MM.1S (cell line): ENCODE measurements at regions not wholly inside any gene's neighbourhood (a gene's known extent, or its start where the extent isn't known, plus 50 kb on each side); places are given as distances from the start of the nearest gene placed in this dataset.

Experiments
- DNase-seq: peaks from one replicate; pipeline ENCODE4 v3.0.0-alpha.2; 2015
- H2AFZ ChIP-seq: fragments of 300-600 bp; sonication (generic); 2 replicates; pipeline ENCODE4 v1.6.0; 2016; ENCODE audit warnings: antibody characterized with exemption, low read length
- H3F3A ChIP-seq: fragments of 300-600 bp; sonication (generic); 2 replicates; pipeline ENCODE4 v1.6.1; 2016; ENCODE audit warnings: mild to moderate bottlenecking, antibody characterized with exemption, low read length, moderate library complexity, mixed read lengths; ENCODE audit not compliant: insufficient read depth
- H3K27ac ChIP-seq: fragments of 300-600 bp; sonication (generic); 2 replicates; pipeline ENCODE4 v1.5.1; 2016; ENCODE audit warnings: mild to moderate bottlenecking, low read length
- H3K27me3 ChIP-seq: fragments of 300-600 bp; sonication (generic); replicated peaks from 2 replicates; pipeline ENCODE4 v1.6.0; 2016; ENCODE audit warnings: low read length; ENCODE audit not compliant: insufficient read depth
- H3K36me3 ChIP-seq: fragments of 300-600 bp; sonication (generic); replicated peaks from 2 replicates; pipeline ENCODE4 v1.6.1; 2016; ENCODE audit warnings: mild to moderate bottlenecking, low read length, mixed read lengths; ENCODE audit not compliant: insufficient read depth
- H3K4me1 ChIP-seq: fragments of 300-600 bp; sonication (generic); 2 replicates; pipeline ENCODE4 v1.6.1; 2016; ENCODE audit warnings: low read length, mixed read lengths
- H3K4me2 ChIP-seq: fragments of 300-600 bp; sonication (generic); 2 replicates; pipeline ENCODE4 v1.6.0; 2016; ENCODE audit warnings: low read depth, low read length
- H3K4me3 ChIP-seq: fragments of 300-600 bp; sonication (generic); 2 replicates; pipeline ENCODE4 v1.5.1; 2016; ENCODE audit warnings: low read length, mixed read lengths
- H3K79me2 ChIP-seq: fragments of 300-600 bp; sonication (generic); 2 replicates; pipeline ENCODE4 v1.6.1; 2016; ENCODE audit warnings: mixed run types, low read length, mixed read lengths
- H3K9ac ChIP-seq: fragments of 300-600 bp; sonication (generic); 2 replicates; pipeline ENCODE4 v1.6.1; 2016; ENCODE audit warnings: low read length, mixed read lengths
- H3K9me2 ChIP-seq: fragments of 300-600 bp; sonication (generic); replicated peaks from 2 replicates; pipeline ENCODE4 v1.6.1; 2016; ENCODE audit warnings: mild to moderate bottlenecking, low read length, mixed read lengths; ENCODE audit not compliant: insufficient read depth
- H3K9me3 ChIP-seq: fragments of 300-600 bp; sonication (generic); replicated peaks from 2 replicates; pipeline ENCODE4 v1.6.1; 2016; ENCODE audit warnings: mild to moderate bottlenecking, low read length, mixed read lengths; ENCODE audit not compliant: insufficient read depth
- H4K20me1 ChIP-seq: fragments of 300-600 bp; sonication (generic); 2 replicates; pipeline ENCODE4 v1.6.1; 2016; ENCODE audit warnings: mild to moderate bottlenecking, low read length, moderate library complexity, mixed read lengths; ENCODE audit not compliant: insufficient read depth
- CTCF ChIP-seq: fragments of 300-600 bp; sonication (generic); IDR thresholded peaks from 2 replicates; pipeline ENCODE4 v1.5.1; 2016; ENCODE audit warnings: antibody characterized with exemption, low read length, mixed read lengths
- EZH2 ChIP-seq: fragments of 300-600 bp; sonication (generic); optimal IDR thresholded peaks from 2 replicates; pipeline ENCODE3; 2017; ENCODE audit warnings: low read depth, mild to moderate bottlenecking, antibody characterized with exemption, low read length, mixed read lengths
- EZH2phosphoT487 ChIP-seq: fragments of 300-600 bp; sonication (generic); IDR thresholded peaks from 2 replicates; pipeline ENCODE4 v1.6.1; 2018; ENCODE audit warnings: antibody characterized with exemption, low read length

- no peaks in the 10 kb centered on the region for H3F3A ChIP-seq
- H3K27me3 ChIP-seq, result no peaks in the 10 kb centered on the region
- no peak for TF ChIP-seq CTCF
- no peak for TF ChIP-seq EZH2phosphoT487
- no peak for TF ChIP-seq EZH2
- H3K9me2 ChIP-seq, result no peaks in the 10 kb centered on the region
- no peaks in the 10 kb centered on the region for H3K9me3 ChIP-seq
- H3K4me2 ChIP-seq, result no peak overlapping the region
- H3K27ac ChIP-seq, result no peak overlapping the region
- no peak overlapping the region for H3K4me3 ChIP-seq
- H3K4me1 ChIP-seq, result no peaks in the 10 kb centered on the region
- H3K79me2 ChIP-seq, result no peaks in the 10 kb centered on the region
- no peaks in the 10 kb centered on the region for H4K20me1 ChIP-seq
- H3K9ac ChIP-seq, result no peak overlapping the region
- DNase-seq, result no peak
- no peak overlapping the region for H2AFZ ChIP-seq
- no peaks in the 10 kb centered on the region for H3K36me3 ChIP-seq
These were observed 93.3 kb downstream of the CTAGE1 start for GRCh38 chr18:22324191-22325131.

GRCh38 chr18:22322243-22322691 is 95.4 kb downstream of the CTAGE1 start:
- H4K20me1 ChIP-seq, result no peaks in the 10 kb centered on the region

GRCh38 chr18:22320771-22321170 is 96.9 kb downstream of the CTAGE1 start:
- no peak overlapping the region for H3K9ac ChIP-seq
- H3K4me3 ChIP-seq, result no peak overlapping the region
- no peaks in the 10 kb centered on the region for H4K20me1 ChIP-seq
- H3K9me2 ChIP-seq, result no peaks in the 10 kb centered on the region
- no peaks in the 10 kb centered on the region for H3K36me3 ChIP-seq
- H3K79me2 ChIP-seq, result no peaks in the 10 kb centered on the region
- TF ChIP-seq EZH2phosphoT487, result no peak
- TF ChIP-seq EZH2, result no peak
- no peak for TF ChIP-seq CTCF
- H3K4me2 ChIP-seq, result no peak overlapping the region
- no peaks in the 10 kb centered on the region for H3K27me3 ChIP-seq
- no peak overlapping the region for H2AFZ ChIP-seq
- H3K9me3 ChIP-seq, result no peaks in the 10 kb centered on the region
- no peak overlapping the region for H3K27ac ChIP-seq
- no peaks in the 10 kb centered on the region for H3K4me1 ChIP-seq
- no peaks in the 10 kb centered on the region for H3F3A ChIP-seq
- no peak for DNase-seq

More at GRCh38 chr18:22322243-22322691, 95.4 kb downstream of the CTAGE1 start:
- Histone ChIP-seq H3K27me3 (no peaks in the 10 kb centered on the region), H3K9ac (no peak overlapping the region), H3K79me2 (no peaks in the 10 kb centered on the region), H3K4me1 (no peaks in the 10 kb centered on the region), H3K36me3 (no peaks in the 10 kb centered on the region), H3K4me3 (no peak overlapping the region), H3K9me3 (no peaks in the 10 kb centered on the region), H3K9me2 (no peaks in the 10 kb centered on the region), H3K27ac (no peak overlapping the region), H3K4me2 (no peak overlapping the region), H2AFZ (no peak overlapping the region), H3F3A (no peaks in the 10 kb centered on the region)
- TF ChIP-seq EZH2 (no peak), CTCF (no peak), EZH2phosphoT487 (no peak)
- DNase-seq, result no peak
